ENCODE measurements at regions not wholly inside any gene's neighbourhood (a gene's known extent, or its start where the extent isn't known, plus 50 kb on each side); places are given as distances from the start of the nearest gene placed in this dataset.

GRCh38 chr22:49671331-49672013 is 156.2 kb downstream of the BRD1 start:
- TF ChIP-seq SIN3A (IDR thresholded peaks at IDR 0.05; ENCODE audit: borderline replicate concordance, insufficient read depth, low read depth, low read length) (no peak), CTCF (IDR thresholded peaks at IDR 0.05) (no peak), POLR2AphosphoS5 (IDR thresholded peaks at IDR 0.05; ENCODE audit: low read depth, low read length) (no peak), REST (IDR thresholded peaks at IDR 0.05; ENCODE audit: insufficient read depth in 1 of 2, low read depth in 2 of 2, low read length in 1 of 2) (no peak), TCF7L2 (IDR thresholded peaks at IDR 0.05; ENCODE audit: low read depth, low read length) (no peak)

All from Panc1 (cell line).